DOHH2 (cell line): ENCODE measurements at regions not wholly inside any gene's neighbourhood (a gene's known extent, or its start where the extent isn't known, plus 50 kb on each side); places are given as distances from the start of the nearest gene placed in this dataset.

ENCODE experiments used
- CTCF ChIP-seq: fragments of 200-600 bp; sonication (generic); IDR thresholded peaks from one replicate; pipeline ENCODE4 v1.5.1; 2014; ENCODE audit warnings: antibody characterized with exemption, mild to moderate bottlenecking, low read depth, low read length; ENCODE audit not compliant: poor library complexity, severe bottlenecking
- EZH2phosphoT487 ChIP-seq: fragments of 200-600 bp; sonication (generic); IDR thresholded peaks from 2 replicates; pipeline ENCODE4 v1.6.1; 2017; ENCODE audit warnings: borderline replicate concordance, mild to moderate bottlenecking, antibody characterized with exemption, low read length, moderate library complexity, mixed read lengths

GRCh38 chr10:111161109-111161874 is 84.5 kb downstream of the ADRA2A start:
- TF ChIP-seq EZH2phosphoT487 (no peak), CTCF (no peak)
